Liver (tissue), 8 donors: ENCODE measurements at regions not wholly inside any gene's neighbourhood (a gene's known extent, or its start where the extent isn't known, plus 50 kb on each side); places are given as distances from the start of the nearest gene placed in this dataset.

Experiments
- DNase-seq: peaks from one replicate; pipeline ENCODE4 v3.0.0-alpha.2; 2017; ENCODE audit warnings: low spot score
- H3K27ac ChIP-seq, 2 donors: one replicate each; pipeline ENCODE4 v1.7.0; 2013; ENCODE audit warnings: inconsistent platforms in 2 of 2, low read length in 2 of 2, control low read depth in 1 of 2, low read depth in 1 of 2, mild to moderate bottlenecking in 1 of 2
- H3K27me3 ChIP-seq, 4 donors: one replicate each; pipeline versions ENCODE4 v1.6.1 to v1.7.0; 2013; ENCODE audit warnings: low read length in 3 of 4, inconsistent platforms in 1 of 4, mild to moderate bottlenecking in 1 of 4, moderate library complexity in 1 of 4; ENCODE audit not compliant: control insufficient read depth in 4 of 4, insufficient read depth in 4 of 4
- H3K36me3 ChIP-seq, 4 donors: one replicate each; pipeline versions ENCODE4 v1.6.1 to v1.7.0; 2013; ENCODE audit warnings: low read length in 3 of 4, mild to moderate bottlenecking in 3 of 4, low read depth in 1 of 4, moderate library complexity in 1 of 4; ENCODE audit not compliant: control insufficient read depth in 4 of 4, insufficient read depth in 3 of 4
- H3K4me1 ChIP-seq, 4 donors: one replicate each; pipeline versions ENCODE4 v1.6.1 to v1.7.0; 2013; ENCODE audit warnings: low read length in 3 of 4, mild to moderate bottlenecking in 3 of 4, moderate library complexity in 1 of 4; ENCODE audit not compliant: control insufficient read depth in 4 of 4, insufficient read depth in 4 of 4
- H3K4me3 ChIP-seq, 3 donors: one replicate each; pipeline versions ENCODE4 v1.6.1 to v1.7.0; 2013; ENCODE audit warnings: low read length in 3 of 3, control low read depth in 1 of 3, low read depth in 1 of 3, mild to moderate bottlenecking in 1 of 3
- H3K9ac ChIP-seq, 2 donors: one replicate each; pipeline ENCODE4 v1.7.0; 2013; ENCODE audit warnings: low read length in 2 of 2, mild to moderate bottlenecking in 2 of 2, moderate library complexity in 2 of 2, control low read depth in 1 of 2, low read depth in 1 of 2
- H3K9me3 ChIP-seq, 4 donors: one replicate each; pipeline versions ENCODE4 v1.6.1 to v1.7.0; 2013; ENCODE audit warnings: low read length in 3 of 4; ENCODE audit not compliant: control insufficient read depth in 4 of 4
- EGR1 ChIP-seq, 2 donors: IDR thresholded peaks; 2 replicates each; pipeline ENCODE4 v1.6.1; 2016 to 2018; ENCODE audit warnings: antibody characterized with exemption in 2 of 2, low read depth in 2 of 2
- FOXA1 ChIP-seq: IDR thresholded peaks from 2 replicates; pipeline ENCODE4 v1.6.1; 2016; ENCODE audit warnings: antibody characterized with exemption
- FOXA2 ChIP-seq: IDR thresholded peaks from 2 replicates; pipeline ENCODE4 v1.6.1; 2016; ENCODE audit warnings: antibody characterized with exemption
- GABPA ChIP-seq, 2 donors: IDR thresholded peaks in 1 of 2; conservative IDR thresholded peaks in 1 of 2; 2 replicates each; pipeline ENCODE4 v1.6.1; 2016; ENCODE audit warnings: antibody characterized with exemption in 2 of 2, mild to moderate bottlenecking in 1 of 2, moderate library complexity in 1 of 2
- HNF4A ChIP-seq, 2 donors: conservative IDR thresholded peaks; 2 replicates each; pipeline ENCODE4 v1.6.1; 2016; ENCODE audit warnings: antibody characterized with exemption in 2 of 2, mild to moderate bottlenecking in 2 of 2
- HNF4G ChIP-seq: IDR thresholded peaks from 2 replicates; pipeline ENCODE4 v1.6.1; 2016; ENCODE audit warnings: antibody characterized with exemption
- NR2F2 ChIP-seq: IDR thresholded peaks from 2 replicates; pipeline ENCODE4 v1.6.1; 2016; ENCODE audit warnings: antibody characterized with exemption
- REST ChIP-seq: IDR thresholded peaks from 2 replicates; pipeline ENCODE4 v1.6.1; 2016; ENCODE audit warnings: antibody characterized with exemption, mild to moderate bottlenecking
- RXRA ChIP-seq, 2 donors: IDR thresholded peaks; 2 replicates each; pipeline ENCODE4 v1.6.1; 2017 to 2018; ENCODE audit warnings: antibody characterized with exemption in 2 of 2, mild to moderate bottlenecking in 1 of 2
- SP1 ChIP-seq: IDR thresholded peaks from 2 replicates; pipeline ENCODE4 v1.6.1; 2018; ENCODE audit warnings: antibody characterized with exemption, mild to moderate bottlenecking
- TAF1 ChIP-seq: conservative IDR thresholded peaks from 2 replicates; pipeline ENCODE4 v1.6.1; 2016; ENCODE audit warnings: antibody characterized with exemption, mild to moderate bottlenecking
- YY1 ChIP-seq: IDR thresholded peaks from 2 replicates; pipeline ENCODE4 v1.6.1; 2016; ENCODE audit warnings: antibody characterized with exemption, mild to moderate bottlenecking
- WGBS: extraction: QIAGEN DNeasy Blood & Tissue Kit; methylation state at CpG from one replicate; pipeline ENCODE4 v1.1.7; 2013; 5-methylcytosine and 5-hydroxymethylcytosine counted together
- TF ChIP-seq, protein P1 (sequence below): fragments of 150-350 bp; IDR thresholded peaks from 2 replicates; pipeline ENCODE4 v1.5.1; 2017; ENCODE audit warnings: improper control_type of control experiment, low read depth, low read length; ENCODE audit not compliant: missing input control
- TF ChIP-seq, protein P2 (sequence below): IDR thresholded peaks from 2 replicates; pipeline ENCODE4 v1.6.1; 2016; ENCODE audit warnings: antibody characterized with exemption
- TF ChIP-seq, protein P3 (sequence below): IDR thresholded peaks from 2 replicates; pipeline ENCODE4 v1.6.1; 2016; ENCODE audit warnings: antibody characterized with exemption
- donor health status: healthy.
- donor health status: healthy.
- donor health status: healthy.
- donor health status: healthy.
- donor health status: healthy.

DNA sequence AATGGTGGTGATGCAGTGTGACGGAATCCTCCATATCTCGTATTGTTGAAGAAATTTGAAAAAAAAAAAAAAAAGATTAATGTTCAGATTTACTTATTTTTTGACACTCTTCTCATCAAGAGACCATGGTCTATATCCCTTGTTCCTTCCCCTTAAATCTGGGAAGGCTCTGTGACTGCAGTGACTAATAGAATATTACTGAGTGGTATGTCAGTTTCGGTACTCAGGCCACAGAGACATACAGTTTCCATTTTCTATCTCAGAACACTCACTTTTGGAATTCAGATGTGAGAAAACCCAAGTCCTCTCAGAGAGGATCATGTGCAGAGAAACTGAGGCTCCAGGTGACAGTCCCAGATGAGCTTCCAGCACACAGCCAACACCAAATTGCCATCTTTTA lies 1193.5 kb downstream of the DTWD2 start (continued):
- TF ChIP-seq, protein P1, sequence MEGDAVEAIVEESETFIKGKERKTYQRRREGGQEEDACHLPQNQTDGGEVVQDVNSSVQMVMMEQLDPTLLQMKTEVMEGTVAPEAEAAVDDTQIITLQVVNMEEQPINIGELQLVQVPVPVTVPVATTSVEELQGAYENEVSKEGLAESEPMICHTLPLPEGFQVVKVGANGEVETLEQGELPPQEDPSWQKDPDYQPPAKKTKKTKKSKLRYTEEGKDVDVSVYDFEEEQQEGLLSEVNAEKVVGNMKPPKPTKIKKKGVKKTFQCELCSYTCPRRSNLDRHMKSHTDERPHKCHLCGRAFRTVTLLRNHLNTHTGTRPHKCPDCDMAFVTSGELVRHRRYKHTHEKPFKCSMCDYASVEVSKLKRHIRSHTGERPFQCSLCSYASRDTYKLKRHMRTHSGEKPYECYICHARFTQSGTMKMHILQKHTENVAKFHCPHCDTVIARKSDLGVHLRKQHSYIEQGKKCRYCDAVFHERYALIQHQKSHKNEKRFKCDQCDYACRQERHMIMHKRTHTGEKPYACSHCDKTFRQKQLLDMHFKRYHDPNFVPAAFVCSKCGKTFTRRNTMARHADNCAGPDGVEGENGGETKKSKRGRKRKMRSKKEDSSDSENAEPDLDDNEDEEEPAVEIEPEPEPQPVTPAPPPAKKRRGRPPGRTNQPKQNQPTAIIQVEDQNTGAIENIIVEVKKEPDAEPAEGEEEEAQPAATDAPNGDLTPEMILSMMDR, result no peak
- TF ChIP-seq HNF4A (conservative IDR thresholded peaks at IDR 0.05) (no peak), FOXA2 (no peak), FOXA1 (no peak), HNF4G (no peak)

DNA sequence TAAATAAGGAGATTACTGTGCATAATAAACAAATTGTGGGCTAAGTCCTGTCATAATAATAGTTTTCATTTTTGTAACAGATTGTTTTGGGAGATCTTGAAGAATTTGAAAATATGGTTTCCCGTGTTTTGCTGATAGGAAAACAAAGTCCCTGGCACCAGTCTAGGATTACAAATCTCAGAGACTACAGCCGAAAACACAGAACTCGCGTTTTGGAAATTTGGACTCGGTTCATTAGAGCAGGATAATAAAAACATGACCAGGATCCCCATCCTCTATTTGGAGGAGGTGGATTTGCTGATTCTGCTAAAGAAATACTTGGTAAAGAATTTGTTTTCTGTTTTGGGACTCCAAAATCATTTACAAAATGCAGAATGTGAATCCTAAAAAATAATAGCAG lies 1194.4 kb downstream of the DTWD2 start:
- no peak for DNase-seq
- 69% methylated on average over 5 of the region's 5 CpGs for WGBS
- H3K9ac ChIP-seq, result no peak overlapping the region
- H3K4me3 ChIP-seq, result no peak overlapping the region
- H3K27me3 ChIP-seq, result no peaks in the 10 kb centered on the region
- H3K27ac ChIP-seq, result no peak overlapping the region
- H3K4me1 ChIP-seq, result no peaks in the 10 kb centered on the region
- no peaks in the 10 kb centered on the region for H3K9me3 ChIP-seq
- no peaks in the 10 kb centered on the region for H3K36me3 ChIP-seq
- TF ChIP-seq YY1, result no peak
- TF ChIP-seq, protein P2, sequence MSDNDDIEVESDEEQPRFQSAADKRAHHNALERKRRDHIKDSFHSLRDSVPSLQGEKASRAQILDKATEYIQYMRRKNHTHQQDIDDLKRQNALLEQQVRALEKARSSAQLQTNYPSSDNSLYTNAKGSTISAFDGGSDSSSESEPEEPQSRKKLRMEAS, result no peak
- TF ChIP-seq, protein P3, sequence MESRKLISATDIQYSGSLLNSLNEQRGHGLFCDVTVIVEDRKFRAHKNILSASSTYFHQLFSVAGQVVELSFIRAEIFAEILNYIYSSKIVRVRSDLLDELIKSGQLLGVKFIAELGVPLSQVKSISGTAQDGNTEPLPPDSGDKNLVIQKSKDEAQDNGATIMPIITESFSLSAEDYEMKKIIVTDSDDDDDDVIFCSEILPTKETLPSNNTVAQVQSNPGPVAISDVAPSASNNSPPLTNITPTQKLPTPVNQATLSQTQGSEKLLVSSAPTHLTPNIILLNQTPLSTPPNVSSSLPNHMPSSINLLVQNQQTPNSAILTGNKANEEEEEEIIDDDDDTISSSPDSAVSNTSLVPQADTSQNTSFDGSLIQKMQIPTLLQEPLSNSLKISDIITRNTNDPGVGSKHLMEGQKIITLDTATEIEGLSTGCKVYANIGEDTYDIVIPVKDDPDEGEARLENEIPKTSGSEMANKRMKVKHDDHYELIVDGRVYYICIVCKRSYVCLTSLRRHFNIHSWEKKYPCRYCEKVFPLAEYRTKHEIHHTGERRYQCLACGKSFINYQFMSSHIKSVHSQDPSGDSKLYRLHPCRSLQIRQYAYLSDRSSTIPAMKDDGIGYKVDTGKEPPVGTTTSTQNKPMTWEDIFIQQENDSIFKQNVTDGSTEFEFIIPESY, result no peak
- TF ChIP-seq TAF1, result no peak
- no peak for TF ChIP-seq FOXA1
- no peak for TF ChIP-seq NR2F2
- TF ChIP-seq SP1, result no peak

- WGBS, result 81% methylated on average over 1 of the region's 1 CpG
- H3K9me3 ChIP-seq, result no peaks in the 10 kb centered on the region
Observed at GRCh38 chr5:117792476-117792875, 1195.9 kb downstream of the DTWD2 start.

More at GRCh38 chr5:117792476-117792875, 1195.9 kb downstream of the DTWD2 start:
- no peak overlapping the region for H3K27ac ChIP-seq
- H3K27me3 ChIP-seq, result no peaks in the 10 kb centered on the region
- no peak overlapping the region for H3K9ac ChIP-seq
- no peaks in the 10 kb centered on the region for H3K36me3 ChIP-seq
- TF ChIP-seq RXRA (IDR thresholded peaks at IDR 0.05) (no peak), HNF4A (conservative IDR thresholded peaks at IDR 0.05) (no peak), YY1 (no peak), HNF4G (no peak), SP1 (no peak), FOXA2 (no peak), GABPA (IDR thresholded peaks at IDR 0.05 in 1 of 2, conservative IDR thresholded peaks at IDR 0.05 in 1 of 2) (no peak), FOXA1 (no peak), REST (no peak), EGR1 (IDR thresholded peaks at IDR 0.05; ENCODE audit: low read depth in 2 of 2) (no peak)
- TF ChIP-seq, protein P2, result no peak
- no peaks in the 10 kb centered on the region for H3K4me1 ChIP-seq
- H3K4me3 ChIP-seq, result no peak overlapping the region
- DNase-seq, result no peak
